ENCODE measurements at regions not wholly inside any gene's neighbourhood (a gene's known extent, or its start where the extent isn't known, plus 50 kb on each side); places are given as distances from the start of the nearest gene placed in this dataset.

GRCh38 chr10:62453274-62453673, 79.1 kb downstream of the ZNF365 start:
- Histone ChIP-seq H3K4me1 (ENCODE audit: low read length) (peaks cover 26% of the 10 kb centered on the region), H3K4me3 (ENCODE audit: low read length) (no peak overlapping the region), H3K27ac (ENCODE audit: low read length) (no peak overlapping the region), H3K9me2 (replicated peaks; ENCODE audit: insufficient read depth, low read length) (no peaks in the 10 kb centered on the region), H3K9me3 (replicated peaks; ENCODE audit: insufficient read depth, low read length) (no peaks in the 10 kb centered on the region), H2AFZ (ENCODE audit: low read length) (no peak overlapping the region), H4K20me1 (ENCODE audit: insufficient read depth, low read length) (no peaks in the 10 kb centered on the region), H3K79me2 (ENCODE audit: low read length) (no peaks in the 10 kb centered on the region), H3K36me3 (replicated peaks; ENCODE audit: insufficient read depth, low read length) (no peaks in the 10 kb centered on the region), H3F3A (ENCODE audit: insufficient read depth, low read length) (peaks cover 19% of the 10 kb centered on the region), H3K27me3 (replicated peaks; ENCODE audit: insufficient read depth, low read length) (peaks cover 10% of the 10 kb centered on the region; the same call in 1 of the 2 replicates), H3K4me2 (ENCODE audit: low read depth, low read length) (no peak overlapping the region), H3K9ac (ENCODE audit: low read length) (no peak overlapping the region)
- TF ChIP-seq EZH2phosphoT487 (IDR thresholded peaks at IDR 0.05; ENCODE audit: low read length): no peak
- no peak for TF ChIP-seq EZH2 (optimal IDR thresholded peaks at IDR 0.05; ENCODE audit: low read depth, low read length)
- TF ChIP-seq, protein P1, sequence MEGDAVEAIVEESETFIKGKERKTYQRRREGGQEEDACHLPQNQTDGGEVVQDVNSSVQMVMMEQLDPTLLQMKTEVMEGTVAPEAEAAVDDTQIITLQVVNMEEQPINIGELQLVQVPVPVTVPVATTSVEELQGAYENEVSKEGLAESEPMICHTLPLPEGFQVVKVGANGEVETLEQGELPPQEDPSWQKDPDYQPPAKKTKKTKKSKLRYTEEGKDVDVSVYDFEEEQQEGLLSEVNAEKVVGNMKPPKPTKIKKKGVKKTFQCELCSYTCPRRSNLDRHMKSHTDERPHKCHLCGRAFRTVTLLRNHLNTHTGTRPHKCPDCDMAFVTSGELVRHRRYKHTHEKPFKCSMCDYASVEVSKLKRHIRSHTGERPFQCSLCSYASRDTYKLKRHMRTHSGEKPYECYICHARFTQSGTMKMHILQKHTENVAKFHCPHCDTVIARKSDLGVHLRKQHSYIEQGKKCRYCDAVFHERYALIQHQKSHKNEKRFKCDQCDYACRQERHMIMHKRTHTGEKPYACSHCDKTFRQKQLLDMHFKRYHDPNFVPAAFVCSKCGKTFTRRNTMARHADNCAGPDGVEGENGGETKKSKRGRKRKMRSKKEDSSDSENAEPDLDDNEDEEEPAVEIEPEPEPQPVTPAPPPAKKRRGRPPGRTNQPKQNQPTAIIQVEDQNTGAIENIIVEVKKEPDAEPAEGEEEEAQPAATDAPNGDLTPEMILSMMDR (IDR thresholded peaks at IDR 0.05; ENCODE audit: low read length): no peak
- DNase-seq: no peak

- DNase-seq: no peak
- H3K27ac ChIP-seq (ENCODE audit: low read length): no peak overlapping the region
Measured at GRCh38 chr10:62454687-62455397, 80.7 kb downstream of the ZNF365 start.

GRCh38 chr10:62456611-62457101, 82.5 kb downstream of the ZNF365 start:
- Histone ChIP-seq H3K4me3 (ENCODE audit: low read length) (no peak overlapping the region), H3F3A (ENCODE audit: insufficient read depth, low read length) (peaks cover 19% of the 10 kb centered on the region), H3K4me1 (ENCODE audit: low read length) (peaks cover 40% of the 10 kb centered on the region), H3K79me2 (ENCODE audit: low read length) (no peaks in the 10 kb centered on the region), H2AFZ (ENCODE audit: low read length) (no peak overlapping the region), H3K9me2 (replicated peaks; ENCODE audit: insufficient read depth, low read length) (no peaks in the 10 kb centered on the region), H3K27ac (ENCODE audit: low read length) (peak overlapping the region; percentile 21; the same call in 1 of the 2 replicates), H3K4me2 (ENCODE audit: low read depth, low read length) (peak overlapping the region; percentile 39; the same call in 1 of the 2 replicates), H3K36me3 (replicated peaks; ENCODE audit: insufficient read depth, low read length) (no peaks in the 10 kb centered on the region), H3K27me3 (replicated peaks; ENCODE audit: insufficient read depth, low read length) (peaks cover 33% of the 10 kb centered on the region), H3K9me3 (replicated peaks; ENCODE audit: insufficient read depth, low read length) (no peaks in the 10 kb centered on the region), H3K9ac (ENCODE audit: low read length) (no peak overlapping the region), H4K20me1 (ENCODE audit: insufficient read depth, low read length) (no peaks in the 10 kb centered on the region)
- TF ChIP-seq EZH2 (optimal IDR thresholded peaks at IDR 0.05; ENCODE audit: low read depth, low read length): no peak
- TF ChIP-seq, protein P1 (IDR thresholded peaks at IDR 0.05; ENCODE audit: low read length): no peak
- no peak for TF ChIP-seq EZH2phosphoT487 (IDR thresholded peaks at IDR 0.05; ENCODE audit: low read length)
- peak; percentile 95 for DNase-seq

More at GRCh38 chr10:62454687-62455397, 80.7 kb downstream of the ZNF365 start:
- Histone ChIP-seq H3K4me1 (ENCODE audit: low read length) (peaks cover 27% of the 10 kb centered on the region), H2AFZ (ENCODE audit: low read length) (no peak overlapping the region), H3K79me2 (ENCODE audit: low read length) (no peaks in the 10 kb centered on the region), H3K4me3 (ENCODE audit: low read length) (no peak overlapping the region), H3K27me3 (replicated peaks; ENCODE audit: insufficient read depth, low read length) (peaks cover 23% of the 10 kb centered on the region), H4K20me1 (ENCODE audit: insufficient read depth, low read length) (no peaks in the 10 kb centered on the region), H3K4me2 (ENCODE audit: low read depth, low read length) (no peak overlapping the region), H3K9me3 (replicated peaks; ENCODE audit: insufficient read depth, low read length) (no peaks in the 10 kb centered on the region), H3K36me3 (replicated peaks; ENCODE audit: insufficient read depth, low read length) (no peaks in the 10 kb centered on the region), H3K9ac (ENCODE audit: low read length) (no peak overlapping the region), H3K9me2 (replicated peaks; ENCODE audit: insufficient read depth, low read length) (no peaks in the 10 kb centered on the region), H3F3A (ENCODE audit: insufficient read depth, low read length) (peaks cover 19% of the 10 kb centered on the region)
- TF ChIP-seq, protein P1 (IDR thresholded peaks at IDR 0.05; ENCODE audit: low read length): no peak

Measured in MM.1S (cell line).